ENCODE measurements at regions not wholly inside any gene's neighbourhood (a gene's known extent, or its start where the extent isn't known, plus 50 kb on each side); places are given as distances from the start of the nearest gene placed in this dataset.

DNA sequence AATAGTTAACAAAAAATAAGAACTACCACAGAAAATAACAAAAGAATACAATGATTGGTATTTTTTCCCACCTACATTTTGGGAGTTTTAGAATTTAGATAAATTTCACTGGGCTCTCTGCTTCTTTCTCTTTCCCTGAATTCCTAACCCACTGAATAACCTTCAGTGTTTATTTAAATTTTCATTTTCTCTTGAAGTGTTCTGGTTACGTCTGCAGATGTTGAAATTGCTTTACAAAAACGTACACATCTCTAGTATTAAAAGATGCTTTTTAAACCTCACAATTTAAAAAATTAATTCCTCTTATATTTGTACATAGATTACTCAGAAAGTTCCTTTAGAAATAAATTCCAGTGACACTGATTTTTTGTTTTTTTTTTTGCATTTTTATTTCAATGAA, 158.7 kb upstream of the TUT7 start:
- intact Hi-C loops (cut with micrococcal nuclease) = no loop called here
- no peaks in the 10 kb centered on the region for H3K27me3 ChIP-seq (replicated peaks in 1 of 4; ENCODE audit: control extremely low read depth in 1 of 4, control insufficient read depth in 3 of 4, insufficient read depth in 4 of 4, low read length in 3 of 4)
- H4K20me1 ChIP-seq (ENCODE audit: control insufficient read depth, insufficient read depth, low read length, poor library complexity, severe bottlenecking) = no peaks in the 10 kb centered on the region
- WGBS (ENCODE audit: insufficient coverage) = no CpG with 5 or more reads among the region's 2 CpGs
- DNase-seq = no peak
- ATAC-seq (ENCODE audit: low read depth) = no peak
- Mint-ChIP-seq H3K9me3 (ENCODE audit: insufficient read depth) (no peaks in the 10 kb centered on the region), H3K4me1 (no peaks in the 10 kb centered on the region), H3K27ac (no peak overlapping the region), H3K27me3 (peaks cover 3% of the 10 kb centered on the region), H3K4me3 (no peak overlapping the region)
- no peak overlapping the region for H3K4me3 ChIP-seq (ENCODE audit: control extremely low read depth in 1 of 5, extremely low read depth in 1 of 5, insufficient read depth in 1 of 5, low read depth in 2 of 5, low read length in 4 of 5)
- H3K36me3 ChIP-seq (replicated peaks in 1 of 2; ENCODE audit: control extremely low read depth in 1 of 2, control insufficient read depth in 1 of 2, extremely low read depth in 1 of 2, insufficient read depth in 2 of 2, low read length in 1 of 2) = no peaks in the 10 kb centered on the region
- H3K9me3 ChIP-seq (ENCODE audit: control extremely low read depth in 1 of 3, control insufficient read depth in 2 of 3, insufficient read depth in 1 of 3, low read length in 2 of 3) = no peaks in the 10 kb centered on the region
- CTCF ChIA-PET = no interaction called here
- H3K4me1 ChIP-seq (ENCODE audit: control insufficient read depth in 2 of 2, insufficient read depth in 2 of 2, low read length in 2 of 2) = no peaks in the 10 kb centered on the region
- H3K4me2 ChIP-seq (replicated peaks; ENCODE audit: low read depth, low read length, poor library complexity, severe bottlenecking) = no peak overlapping the region
- no peak overlapping the region for H2AFZ ChIP-seq (ENCODE audit: insufficient read depth, low read depth, low read length, poor library complexity, severe bottlenecking)
- H3K27ac ChIP-seq (ENCODE audit: low read length in 2 of 2) = no peak overlapping the region
- POLR2A ChIA-PET = no interaction called here
- no peak overlapping the region for H3K9ac ChIP-seq (ENCODE audit: low read length)
- H3K79me2 ChIP-seq (ENCODE audit: control insufficient read depth, insufficient read depth, low read length) = no peaks in the 10 kb centered on the region
- TF ChIP-seq, protein P1, sequence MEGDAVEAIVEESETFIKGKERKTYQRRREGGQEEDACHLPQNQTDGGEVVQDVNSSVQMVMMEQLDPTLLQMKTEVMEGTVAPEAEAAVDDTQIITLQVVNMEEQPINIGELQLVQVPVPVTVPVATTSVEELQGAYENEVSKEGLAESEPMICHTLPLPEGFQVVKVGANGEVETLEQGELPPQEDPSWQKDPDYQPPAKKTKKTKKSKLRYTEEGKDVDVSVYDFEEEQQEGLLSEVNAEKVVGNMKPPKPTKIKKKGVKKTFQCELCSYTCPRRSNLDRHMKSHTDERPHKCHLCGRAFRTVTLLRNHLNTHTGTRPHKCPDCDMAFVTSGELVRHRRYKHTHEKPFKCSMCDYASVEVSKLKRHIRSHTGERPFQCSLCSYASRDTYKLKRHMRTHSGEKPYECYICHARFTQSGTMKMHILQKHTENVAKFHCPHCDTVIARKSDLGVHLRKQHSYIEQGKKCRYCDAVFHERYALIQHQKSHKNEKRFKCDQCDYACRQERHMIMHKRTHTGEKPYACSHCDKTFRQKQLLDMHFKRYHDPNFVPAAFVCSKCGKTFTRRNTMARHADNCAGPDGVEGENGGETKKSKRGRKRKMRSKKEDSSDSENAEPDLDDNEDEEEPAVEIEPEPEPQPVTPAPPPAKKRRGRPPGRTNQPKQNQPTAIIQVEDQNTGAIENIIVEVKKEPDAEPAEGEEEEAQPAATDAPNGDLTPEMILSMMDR (IDR thresholded peaks at IDR 0.05) = no peak
- no peak for TF ChIP-seq EZH2 (IDR thresholded peaks at IDR 0.05; ENCODE audit: borderline replicate concordance, insufficient read depth, low read depth, low read length, poor library complexity, severe bottlenecking)

DNA sequence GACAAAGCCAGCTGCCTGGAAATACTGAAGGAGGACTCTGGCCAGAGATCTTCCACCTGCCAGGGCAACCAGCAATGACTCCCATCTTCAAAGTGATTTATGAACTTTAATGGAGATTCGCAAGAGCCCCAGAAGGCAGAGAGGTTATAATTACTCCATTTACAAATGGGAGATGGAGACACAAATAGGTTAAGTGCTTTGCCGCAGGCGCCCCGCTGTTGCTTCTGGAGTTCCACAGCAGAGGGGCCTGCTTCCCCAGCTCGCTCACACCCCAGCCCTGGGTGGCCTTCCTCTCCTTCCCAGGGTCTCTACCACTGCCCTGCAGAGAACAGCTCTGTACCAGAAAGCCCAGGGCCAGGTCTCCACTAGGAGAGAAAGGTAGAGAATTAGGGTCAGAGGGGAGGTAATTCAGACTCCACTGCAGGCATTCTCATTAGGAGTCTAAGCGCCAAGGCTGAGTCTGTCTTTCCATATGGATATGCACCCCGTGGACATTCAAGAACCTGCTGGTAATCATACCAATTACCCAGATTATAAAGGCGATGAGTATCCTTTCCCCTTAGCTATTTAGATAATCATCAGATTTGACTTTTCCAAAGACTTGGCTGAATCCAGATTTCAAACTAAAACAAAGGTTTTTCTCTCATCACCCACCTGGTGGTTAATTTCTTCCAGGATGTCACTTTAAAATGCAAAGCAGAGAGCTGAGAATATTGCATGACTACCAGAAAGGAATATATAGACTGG, 157.6 kb upstream of the TUT7 start:
- WGBS (ENCODE audit: insufficient coverage) = 92% methylated on average over 6 of the region's 8 CpGs
- H3K9me3 ChIP-seq (ENCODE audit: control extremely low read depth in 1 of 3, control insufficient read depth in 2 of 3, insufficient read depth in 1 of 3, low read length in 2 of 3) = no peaks in the 10 kb centered on the region
- H3K9ac ChIP-seq (ENCODE audit: low read length) = no peak overlapping the region
- H3K9me3 Mint-ChIP-seq (ENCODE audit: insufficient read depth) = no peaks in the 10 kb centered on the region
- no peaks in the 10 kb centered on the region for H3K4me1 Mint-ChIP-seq
- no peaks in the 10 kb centered on the region for H3K36me3 ChIP-seq (replicated peaks in 1 of 2; ENCODE audit: control extremely low read depth in 1 of 2, control insufficient read depth in 1 of 2, extremely low read depth in 1 of 2, insufficient read depth in 2 of 2, low read length in 1 of 2)
- H3K4me3 Mint-ChIP-seq = no peak overlapping the region
- no peak for DNase-seq
- H3K27me3 ChIP-seq (replicated peaks in 1 of 4; ENCODE audit: control extremely low read depth in 1 of 4, control insufficient read depth in 3 of 4, insufficient read depth in 4 of 4, low read length in 3 of 4) = no peaks in the 10 kb centered on the region
- H2AFZ ChIP-seq (ENCODE audit: insufficient read depth, low read depth, low read length, poor library complexity, severe bottlenecking) = no peak overlapping the region
- no peak for ATAC-seq (ENCODE audit: low read depth)
- no peaks in the 10 kb centered on the region for H3K4me1 ChIP-seq (ENCODE audit: control insufficient read depth in 2 of 2, insufficient read depth in 2 of 2, low read length in 2 of 2)
- H3K4me2 ChIP-seq (replicated peaks; ENCODE audit: low read depth, low read length, poor library complexity, severe bottlenecking) = no peak overlapping the region
- POLR2A ChIA-PET = no interaction called here
- H3K79me2 ChIP-seq (ENCODE audit: control insufficient read depth, insufficient read depth, low read length) = no peaks in the 10 kb centered on the region
- H3K27me3 Mint-ChIP-seq = peaks cover 3% of the 10 kb centered on the region
- H3K27ac ChIP-seq (ENCODE audit: low read length in 2 of 2) = no peak overlapping the region
- no peaks in the 10 kb centered on the region for H4K20me1 ChIP-seq (ENCODE audit: control insufficient read depth, insufficient read depth, low read length, poor library complexity, severe bottlenecking)
- intact Hi-C loops (cut with micrococcal nuclease) = no loop called here
- TF ChIP-seq, protein P1 (IDR thresholded peaks at IDR 0.05) = no peak
- no peak for TF ChIP-seq EZH2 (IDR thresholded peaks at IDR 0.05; ENCODE audit: borderline replicate concordance, insufficient read depth, low read depth, low read length, poor library complexity, severe bottlenecking)
- no peak overlapping the region for H3K4me3 ChIP-seq (ENCODE audit: control extremely low read depth in 1 of 5, extremely low read depth in 1 of 5, insufficient read depth in 1 of 5, low read depth in 2 of 5, low read length in 4 of 5)
- CTCF ChIA-PET = no interaction called here
- no peak overlapping the region for H3K27ac Mint-ChIP-seq
